ENCODE measurements at regions not wholly inside any gene's neighbourhood (a gene's known extent, or its start where the extent isn't known, plus 50 kb on each side); places are given as distances from the start of the nearest gene placed in this dataset.
A peak's percentile ranks its signal among the peaks of the same experiment; 100 is the strongest.

DNA sequence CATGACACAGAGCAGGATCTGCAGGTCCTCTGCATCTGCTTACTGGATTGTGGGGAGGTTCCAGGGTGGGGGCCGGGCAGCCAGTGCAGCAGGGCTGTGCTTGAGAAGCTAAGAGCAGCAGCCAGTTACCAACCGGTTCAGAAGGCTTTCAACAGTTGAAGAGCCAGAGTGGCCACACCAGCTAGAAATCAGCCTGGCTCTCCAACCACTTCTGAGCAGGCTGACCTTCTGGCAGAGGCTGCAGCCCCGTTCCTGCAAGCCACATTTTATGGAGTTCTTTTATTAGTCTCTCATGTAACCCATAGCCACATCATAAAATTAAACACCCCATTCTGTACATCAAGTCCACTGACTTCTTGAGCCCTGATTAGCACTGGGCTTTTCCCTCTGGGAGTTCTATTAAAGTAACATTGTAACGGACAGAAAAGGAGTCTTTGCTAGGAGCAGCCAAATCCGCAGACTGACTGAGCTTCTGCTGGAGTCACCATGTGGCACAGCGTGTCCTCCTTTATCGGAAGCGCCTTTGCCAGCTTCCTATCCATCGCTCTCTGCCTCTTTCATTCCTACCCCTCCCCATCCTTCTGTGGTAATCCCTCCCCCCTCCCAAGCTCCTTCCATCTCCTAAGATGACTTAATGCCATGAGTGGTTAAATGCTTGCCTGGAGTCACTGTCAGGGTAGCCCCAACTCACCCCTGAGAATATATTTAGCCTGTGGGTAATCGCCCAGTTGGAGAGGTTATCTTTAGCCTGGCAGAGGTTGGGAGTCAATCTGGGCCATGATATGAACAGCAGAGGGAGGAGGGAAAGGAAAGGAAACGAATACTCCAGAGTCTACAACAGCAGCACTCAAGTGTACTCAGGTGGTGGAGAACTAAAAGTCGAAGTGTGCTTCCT is 138.5 kb upstream of the HES1 start:
- no peak for DNase-seq

DNA sequence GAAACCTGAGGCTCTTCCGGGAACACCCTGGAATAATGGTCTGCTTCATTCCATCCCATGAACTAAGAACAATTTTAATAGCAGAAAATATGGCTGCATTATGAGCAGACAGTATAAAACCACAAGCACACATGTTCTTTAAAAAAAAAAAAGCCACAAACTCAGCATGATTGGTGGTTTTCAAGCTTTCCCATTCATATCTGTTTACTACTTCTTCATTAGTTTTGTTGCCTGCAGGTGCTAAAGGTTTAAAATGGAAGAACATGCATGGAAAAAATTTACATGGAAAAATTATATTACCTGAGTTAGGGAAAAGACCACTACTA is 137.9 kb upstream of the HES1 start:
- DNase-seq, result no peak

DNA sequence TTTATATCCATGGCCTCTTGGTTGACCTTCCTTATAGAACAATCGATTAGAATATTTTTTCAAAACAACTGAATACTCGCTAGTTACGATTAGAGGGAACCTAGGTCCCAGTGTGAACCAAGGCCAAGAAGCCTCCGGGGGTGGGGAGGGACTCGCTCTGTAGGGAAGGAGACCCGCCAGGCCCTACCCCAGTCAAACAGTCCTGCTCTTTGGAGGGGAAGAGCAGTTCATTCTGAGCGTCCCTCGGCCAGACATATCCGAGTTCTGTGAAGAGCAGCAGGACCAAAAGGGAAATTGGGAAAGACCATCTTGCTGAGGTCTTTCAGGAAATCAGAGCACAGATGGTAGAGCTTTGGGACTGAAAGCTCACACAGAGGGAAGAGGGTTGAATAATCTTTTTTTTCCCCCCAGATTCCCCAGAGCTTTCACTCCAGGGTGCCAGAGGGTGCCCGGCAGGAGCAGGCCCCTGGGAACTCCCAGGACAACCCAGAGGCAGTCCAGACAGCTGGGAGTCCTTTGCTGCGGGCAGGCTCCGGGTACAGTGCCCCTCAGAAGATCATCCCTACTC is 137.2 kb upstream of the HES1 start:
- no peak for DNase-seq

DNA sequence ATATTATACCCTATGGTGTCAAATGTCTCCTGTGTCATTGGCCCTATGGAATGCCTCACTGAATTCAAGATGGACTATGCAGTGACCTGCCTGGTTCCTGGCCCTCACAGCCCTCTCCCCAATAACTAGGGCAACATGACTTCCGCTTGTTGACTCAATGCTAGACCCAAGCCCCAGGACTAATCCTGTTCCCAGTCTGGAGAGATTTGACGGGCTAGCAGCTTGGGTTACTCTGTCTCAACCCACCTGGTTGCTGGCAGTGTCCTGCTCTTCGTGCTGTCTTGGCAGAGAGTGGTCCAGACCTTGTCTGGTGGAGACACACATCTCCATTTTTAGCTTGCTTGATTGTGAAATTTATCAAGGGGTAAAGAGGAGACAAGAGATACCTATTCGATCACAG is 135.8 kb upstream of the HES1 start:
- DNase-seq, result no peak

DNA sequence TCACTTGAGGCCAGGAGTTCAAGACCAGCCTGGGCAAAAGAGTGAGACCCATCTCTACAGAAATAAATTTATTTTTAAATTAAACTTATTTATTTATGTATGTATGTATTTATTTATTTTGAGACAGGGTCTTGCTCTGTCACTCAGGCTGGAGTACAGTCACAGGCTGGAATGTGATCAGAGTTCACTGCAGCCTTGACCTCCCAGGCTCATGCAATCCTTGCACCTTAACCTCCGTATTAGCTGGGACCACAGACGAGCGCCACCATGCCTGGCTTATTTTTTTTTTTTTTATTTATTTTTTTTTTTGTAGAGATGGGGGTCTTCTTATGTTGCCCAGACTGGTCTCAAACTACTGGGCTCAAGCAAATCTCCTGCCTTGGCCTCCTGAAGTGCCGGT is 135.2 kb upstream of the HES1 start:
- DNase-seq, result no peak

GRCh38 chr3:194001728-194002459 is 134.1 kb upstream of the HES1 start:
- DNase-seq, result no peak

GRCh38 chr3:194003114-194004057 is 132.6 kb upstream of the HES1 start:
- peak; percentile 90 for DNase-seq

GRCh38 chr3:194005930-194006501 is 129.9 kb upstream of the HES1 start:
- DNase-seq, result no peak

DNA sequence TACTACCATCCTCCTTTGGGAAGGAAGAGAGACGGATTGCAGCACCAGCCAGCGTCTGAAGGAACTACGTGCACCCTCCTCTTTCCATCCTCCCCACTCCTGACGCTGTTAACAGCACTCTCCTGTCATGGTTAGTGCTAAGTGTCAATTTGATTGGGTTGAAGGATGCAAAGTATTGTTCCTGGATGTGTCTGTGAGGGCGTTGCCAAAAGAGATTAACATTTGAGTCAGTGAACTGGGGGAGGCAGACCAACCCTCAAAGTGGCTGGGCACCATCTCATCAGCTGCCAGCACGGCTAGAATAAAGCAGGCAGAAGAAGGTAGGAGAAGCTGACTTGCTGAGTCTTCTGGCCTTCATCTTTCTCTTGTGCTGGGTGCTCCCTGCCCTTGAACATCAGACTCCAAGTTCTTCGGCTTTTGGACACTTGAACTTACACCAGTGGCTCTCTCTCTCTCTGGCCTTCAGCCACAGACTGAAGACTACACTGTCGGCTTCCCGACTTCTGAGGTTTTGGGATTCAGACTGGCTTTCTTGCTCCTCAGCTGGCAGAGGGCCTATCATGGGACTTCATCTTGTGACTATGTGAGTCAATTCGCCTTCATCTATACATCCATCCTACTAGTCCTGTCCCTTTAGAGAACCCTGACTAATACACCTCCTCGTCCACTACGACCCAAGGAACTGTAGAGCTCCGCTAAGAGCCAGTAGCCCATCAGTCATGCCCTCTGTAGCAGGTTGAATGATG is 128.2 kb upstream of the HES1 start:
- DNase-seq, result peak; percentile 59

- DNase-seq, result no peak
Measured at GRCh38 chr3:194009019-194009418, 126.9 kb upstream of the HES1 start.

DNA sequence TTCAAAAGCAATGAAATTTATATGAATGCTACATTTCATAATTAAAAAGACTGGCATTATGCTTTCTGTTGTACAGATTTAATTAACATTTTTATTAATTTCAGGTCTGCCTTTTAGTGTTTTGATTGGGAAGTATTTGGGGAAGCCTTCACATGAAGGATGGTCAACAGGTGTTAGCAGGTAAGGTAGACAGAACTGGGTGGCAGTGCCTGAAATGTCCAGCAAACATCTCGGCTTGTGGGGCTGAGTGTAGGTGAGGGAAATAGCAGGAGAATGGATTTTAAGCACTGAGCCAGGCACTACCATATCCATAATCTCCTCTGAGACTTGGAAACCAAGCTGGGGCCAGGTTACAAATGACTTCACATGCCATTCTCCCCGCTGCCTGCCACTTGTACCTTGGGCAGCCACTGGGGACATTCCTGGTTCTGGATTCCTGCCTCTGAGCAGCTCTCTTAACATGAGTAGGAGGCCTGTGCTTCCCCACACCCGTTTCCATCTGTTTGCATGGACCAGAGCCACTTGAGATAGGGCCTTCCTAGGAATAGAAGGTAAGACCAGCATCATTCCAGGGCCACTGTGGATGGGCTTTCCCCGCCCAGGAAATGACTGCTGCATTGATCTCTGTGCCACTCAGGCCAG is 125.9 kb upstream of the HES1 start:
- DNase-seq, result no peak

GRCh38 chr3:194011807-194012206 is 124.1 kb upstream of the HES1 start:
- no peak for DNase-seq

- no peak for DNase-seq
Measured at GRCh38 chr3:194013928-194014327, 122.0 kb upstream of the HES1 start.

DNA sequence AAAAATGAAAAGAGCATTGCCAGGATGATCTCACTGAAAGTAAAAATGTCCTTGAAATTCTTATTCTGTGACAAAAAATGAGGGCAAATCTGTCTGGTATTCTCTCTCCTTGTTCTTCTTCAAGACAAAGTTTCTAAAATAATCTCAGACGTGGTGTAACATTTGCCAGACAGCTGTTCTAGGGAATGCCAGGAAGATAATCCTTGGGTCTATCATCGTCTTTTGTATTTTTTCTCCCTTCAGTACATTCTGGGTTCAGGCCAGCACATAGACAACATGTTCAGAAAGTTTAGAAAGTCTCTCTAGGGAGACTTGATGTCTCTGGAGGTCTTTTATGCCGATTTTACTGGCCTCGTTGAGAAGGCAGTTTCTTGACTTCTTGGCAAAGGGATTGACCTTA is 121.2 kb upstream of the HES1 start:
- DNase-seq, result no peak

- DNase-seq, result peak; percentile 77
Measured at GRCh38 chr3:194019398-194020165, 116.4 kb upstream of the HES1 start.

DNA sequence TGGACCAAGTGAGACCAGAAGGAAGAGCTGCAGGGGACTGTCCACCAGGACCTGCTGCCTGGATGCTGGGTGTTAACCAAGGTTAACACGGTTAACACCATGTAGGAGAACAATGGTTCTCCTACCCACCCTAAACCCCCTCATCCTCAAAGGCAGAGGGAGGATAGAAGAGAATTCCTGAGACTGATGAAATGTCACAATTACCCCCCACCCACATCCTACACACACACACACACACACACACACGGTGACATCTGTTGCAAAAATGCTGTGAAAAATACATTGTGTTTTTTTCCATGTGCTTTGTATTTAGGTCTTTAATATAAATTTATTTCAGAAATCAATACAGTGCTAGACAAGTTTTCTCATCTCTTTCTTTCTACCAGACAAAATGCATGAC is 113.9 kb upstream of the HES1 start:
- no peak for DNase-seq

GRCh38 chr3:194022816-194023215 is 113.1 kb upstream of the HES1 start:
- DNase-seq, result no peak

DNA sequence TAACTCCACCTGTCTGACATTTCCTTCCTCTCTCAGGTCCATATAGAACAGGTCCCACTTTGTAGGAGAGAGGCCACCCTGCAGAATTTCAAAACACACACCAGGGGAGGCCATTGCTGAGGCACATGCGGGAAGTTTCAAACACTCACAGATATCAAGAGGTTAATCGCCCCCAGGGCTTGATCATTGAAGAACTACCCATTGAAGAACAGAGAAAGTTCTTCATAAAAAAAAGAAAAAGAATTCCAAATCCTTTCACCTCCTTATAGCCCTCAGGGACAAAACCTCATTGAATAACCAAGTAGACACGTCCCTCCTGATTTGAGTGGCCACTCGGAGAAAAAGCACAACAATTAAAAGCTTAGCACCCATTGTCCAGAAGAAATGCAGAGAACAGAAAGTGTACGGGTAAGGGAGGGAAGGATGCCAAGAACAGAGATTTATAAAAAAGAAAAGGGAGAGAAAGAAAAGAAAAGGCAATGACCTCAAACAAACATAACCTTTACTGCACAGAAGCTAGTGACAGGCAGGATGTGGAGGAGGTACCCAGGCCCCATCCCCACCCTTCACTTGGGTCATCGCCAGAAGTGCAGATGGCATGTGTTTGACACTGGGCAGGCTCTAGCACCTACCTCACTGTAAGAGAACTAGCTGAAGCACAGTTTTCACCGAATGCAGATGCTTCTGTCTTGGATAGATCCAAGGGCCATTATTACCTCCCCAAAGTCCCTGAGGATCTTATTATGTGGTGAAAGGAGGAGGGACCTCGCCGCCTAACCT is 112.3 kb upstream of the HES1 start:
- no peak for DNase-seq

- DNase-seq, result no peak
Measured at GRCh38 chr3:194025119-194025518, 110.8 kb upstream of the HES1 start.

DNA sequence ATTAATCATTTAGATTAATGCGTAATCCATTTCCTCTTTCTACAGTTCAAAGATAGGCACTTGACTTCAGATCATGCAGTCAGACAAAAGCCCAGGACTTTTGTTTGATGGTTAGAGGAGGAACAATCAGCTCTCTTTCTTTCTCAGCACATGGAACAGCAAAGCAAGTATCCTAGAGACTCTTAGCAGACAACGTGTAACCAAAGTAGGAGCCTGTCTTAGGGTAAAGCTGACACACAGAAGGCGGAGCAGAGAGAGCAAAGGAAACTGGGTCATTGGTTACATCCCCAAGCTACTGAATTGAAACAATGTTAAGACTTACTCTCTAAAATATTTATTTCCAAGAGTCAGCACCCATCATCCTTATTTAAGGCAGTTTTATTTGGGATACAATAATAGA is 110.0 kb upstream of the HES1 start:
- no peak for DNase-seq

Data from eye (tissue), 1 donor.